LNCaP clone FGC (cell line): ENCODE measurements at regions not wholly inside any gene's neighbourhood (a gene's known extent, or its start where the extent isn't known, plus 50 kb on each side); places are given as distances from the start of the nearest gene placed in this dataset.

Experiments used
- DNase-seq: peaks from one replicate; pipeline ENCODE4 v3.0.0-alpha.2; 2011; ENCODE audit warnings: low read depth
- H3K4me3 ChIP-seq: 2 replicates; pipeline ENCODE4 v1.5.1; 2011; ENCODE audit warnings: mild to moderate bottlenecking, low read depth, low read length, control low read depth
- CTCF ChIP-seq: IDR thresholded peaks from 2 replicates; pipeline ENCODE4 v1.5.1; 2012; ENCODE audit warnings: mild to moderate bottlenecking; ENCODE audit not compliant: control insufficient read depth, insufficient read depth; ENCODE audit errors: extremely low read depth

GRCh38 chr18:23332356-23332755 lies 120.7 kb upstream of the RIOK3 start:
- no peak for TF ChIP-seq CTCF
- DNase-seq: no peak
- no peak overlapping the region for H3K4me3 ChIP-seq

- H3K4me3 ChIP-seq: no peak overlapping the region
- no peak for TF ChIP-seq CTCF
- no peak for DNase-seq
Measured at GRCh38 chr18:23333827-23334226, 119.3 kb upstream of the RIOK3 start.

GRCh38 chr18:23334569-23334968 lies 118.5 kb upstream of the RIOK3 start:
- no peak for DNase-seq
- no peak for TF ChIP-seq CTCF
- no peak overlapping the region for H3K4me3 ChIP-seq

GRCh38 chr18:23336101-23336500 lies 117.0 kb upstream of the RIOK3 start:
- no peak for TF ChIP-seq CTCF
- DNase-seq: no peak
- H3K4me3 ChIP-seq: no peak overlapping the region

- H3K4me3 ChIP-seq: no peak overlapping the region
- TF ChIP-seq CTCF: no peak
- no peak for DNase-seq
Measured at GRCh38 chr18:23337599-23338444, 115.3 kb upstream of the RIOK3 start.

GRCh38 chr18:23340661-23341060 lies 112.4 kb upstream of the RIOK3 start:
- TF ChIP-seq CTCF: no peak
- H3K4me3 ChIP-seq: no peak overlapping the region
- no peak for DNase-seq

- no peak overlapping the region for H3K4me3 ChIP-seq
- no peak for DNase-seq
- no peak for TF ChIP-seq CTCF
Measured at GRCh38 chr18:23341383-23341782, 111.7 kb upstream of the RIOK3 start.
